ENCODE measurements at regions not wholly inside any gene's neighbourhood (a gene's known extent, or its start where the extent isn't known, plus 50 kb on each side); places are given as distances from the start of the nearest gene placed in this dataset.
"Not testable (repeated sequence)": the region's sequence is repeated elsewhere in the genome, so short reads cannot be mapped to it uniquely, and the experiment has no call there.

- DNase-seq (ENCODE audit: low read depth in 4 of 4, low spot score in 3 of 4) = no peak
Observed at GRCh38 chr6:21707524-21708319, 114.2 kb downstream of the SOX4 start.

DNA sequence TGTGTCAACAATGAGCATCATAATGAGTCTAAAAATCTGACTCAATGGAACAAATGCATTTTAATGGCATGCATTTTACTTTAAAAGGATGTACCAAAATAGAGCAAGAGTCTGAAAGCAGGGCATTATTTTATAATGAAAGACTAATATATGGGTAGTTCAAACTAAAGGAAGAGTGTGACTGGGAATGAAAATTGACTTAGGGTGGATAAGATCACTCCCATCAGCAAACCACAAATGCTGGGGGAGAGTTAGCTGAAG, 114.7 kb downstream of the SOX4 start:
- DNase-seq (ENCODE audit: low read depth in 4 of 4, low spot score in 3 of 4) = no peak

- DNase-seq (ENCODE audit: low read depth in 4 of 4, low spot score in 3 of 4) = no peak
Observed at GRCh38 chr6:21710216-21710615, 116.7 kb downstream of the SOX4 start.

- no peak for DNase-seq (ENCODE audit: low read depth in 4 of 4, low spot score in 3 of 4)
Observed at GRCh38 chr6:21710908-21711627, 117.5 kb downstream of the SOX4 start.

DNA sequence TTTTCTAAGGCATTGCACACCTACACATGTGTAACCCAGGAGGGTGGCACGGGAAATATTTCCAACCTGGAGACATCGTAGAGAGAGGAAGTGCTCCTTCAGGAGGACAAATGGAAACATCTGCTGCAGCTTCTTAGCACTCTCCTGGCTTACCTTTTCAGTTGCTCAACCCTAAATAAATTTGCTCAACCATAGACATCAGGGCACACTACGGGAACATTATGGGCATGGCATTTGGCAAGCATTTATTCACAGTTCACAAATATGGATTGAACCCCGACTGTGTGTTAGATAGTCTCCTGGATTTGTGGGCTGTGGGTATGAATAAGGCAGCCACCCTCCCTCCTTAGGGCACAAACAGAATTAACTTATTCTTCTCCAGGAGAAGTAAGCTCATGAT, 118.7 kb downstream of the SOX4 start:
- no peak for DNase-seq (ENCODE audit: low read depth in 4 of 4, low spot score in 3 of 4)

DNA sequence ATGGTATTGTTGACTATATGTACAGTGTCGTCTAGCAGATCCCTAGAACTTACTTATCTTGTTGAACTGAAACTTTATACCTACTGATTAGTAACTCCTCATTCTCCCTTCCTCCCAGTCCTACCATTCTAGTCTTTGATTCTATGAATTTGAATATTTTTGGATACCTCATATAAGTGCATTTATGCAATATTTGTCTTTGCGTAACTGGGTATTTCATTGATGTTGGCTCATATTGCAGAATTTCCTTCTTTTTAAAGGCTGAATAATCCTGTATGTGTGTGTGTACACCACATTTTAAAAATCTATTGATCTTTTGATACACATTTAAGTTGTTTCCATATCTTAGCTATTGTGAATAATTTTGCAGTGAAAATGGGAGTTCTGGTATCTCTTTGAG, 119.9 kb downstream of the SOX4 start:
- DNase-seq (ENCODE audit: low read depth in 4 of 4, low spot score in 3 of 4) = no peak

DNA sequence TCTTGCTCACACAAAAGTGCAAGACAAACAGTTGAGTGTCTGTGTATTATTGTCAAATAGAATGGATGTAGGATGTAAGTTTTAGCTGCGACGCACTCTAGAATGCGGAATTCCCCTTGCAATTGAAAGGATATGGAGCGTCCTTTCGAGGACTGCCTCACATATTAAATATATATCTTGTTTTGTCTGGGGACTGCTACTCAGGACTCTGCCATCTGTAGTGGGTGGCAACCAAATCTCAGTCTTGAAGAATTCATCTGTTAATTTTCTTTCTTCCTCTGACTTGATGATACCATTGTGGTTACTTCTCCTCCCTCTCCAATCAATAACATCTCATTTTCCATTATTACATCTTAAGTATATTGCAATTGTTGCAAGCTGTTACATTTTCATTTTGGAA, 121.6 kb downstream of the SOX4 start:
- DNase-seq (ENCODE audit: low read depth in 4 of 4, low spot score in 3 of 4) = no peak

DNA sequence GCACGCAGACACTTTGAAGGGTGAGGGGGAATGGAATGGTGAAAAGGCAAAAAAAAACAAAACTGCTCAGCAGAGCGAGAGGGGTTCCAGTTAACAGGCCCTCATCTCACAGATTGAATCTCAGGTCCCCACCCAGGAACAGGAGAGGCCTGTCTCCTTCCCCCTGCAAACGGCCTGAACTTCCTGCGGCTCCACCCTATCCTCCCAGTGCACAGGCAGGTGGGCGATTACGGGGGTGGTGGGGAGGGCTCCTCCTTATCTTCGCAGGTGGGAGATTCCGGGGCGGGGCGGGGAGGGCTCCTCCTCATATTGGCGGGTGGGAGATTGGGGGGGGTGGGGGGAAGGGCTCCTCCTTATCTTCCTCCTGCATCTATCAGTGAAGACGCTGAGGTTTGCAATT, 129.0 kb downstream of the SOX4 start:
- no peak for DNase-seq (ENCODE audit: low read depth in 4 of 4, low spot score in 3 of 4)

GRCh38 chr6:21726676-21727075, 133.1 kb downstream of the SOX4 start:
- DNase-seq (ENCODE audit: low read depth in 4 of 4, low spot score in 3 of 4) = no peak

GRCh38 chr6:21728141-21728540, 134.6 kb downstream of the SOX4 start:
- DNase-seq (ENCODE audit: low read depth in 4 of 4, low spot score in 3 of 4) = no peak

DNA sequence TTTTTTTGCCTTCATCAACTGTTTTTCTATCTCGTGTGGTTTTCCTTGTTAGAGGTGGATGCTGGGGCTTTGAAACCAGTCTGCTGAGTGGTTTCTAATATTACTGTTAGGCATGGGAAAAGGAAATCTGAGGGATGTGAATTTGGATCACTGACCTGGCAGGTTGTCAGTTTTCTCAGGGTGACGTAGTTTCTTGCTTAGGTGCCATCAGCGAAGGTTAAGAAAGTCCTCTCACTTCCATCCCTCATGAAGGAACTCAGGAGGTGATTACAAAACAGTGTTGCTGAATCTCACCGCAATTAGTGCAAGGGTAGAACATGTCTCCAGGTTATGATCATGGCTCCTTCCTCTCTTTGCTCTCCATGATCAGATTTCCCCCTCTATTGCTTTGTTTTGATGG, 135.9 kb downstream of the SOX4 start:
- DNase-seq (ENCODE audit: low read depth in 4 of 4, low spot score in 3 of 4) = no peak

- DNase-seq (ENCODE audit: low read depth in 4 of 4, low spot score in 3 of 4) = no peak
Observed at GRCh38 chr6:21730533-21730932, 137.0 kb downstream of the SOX4 start.

DNA sequence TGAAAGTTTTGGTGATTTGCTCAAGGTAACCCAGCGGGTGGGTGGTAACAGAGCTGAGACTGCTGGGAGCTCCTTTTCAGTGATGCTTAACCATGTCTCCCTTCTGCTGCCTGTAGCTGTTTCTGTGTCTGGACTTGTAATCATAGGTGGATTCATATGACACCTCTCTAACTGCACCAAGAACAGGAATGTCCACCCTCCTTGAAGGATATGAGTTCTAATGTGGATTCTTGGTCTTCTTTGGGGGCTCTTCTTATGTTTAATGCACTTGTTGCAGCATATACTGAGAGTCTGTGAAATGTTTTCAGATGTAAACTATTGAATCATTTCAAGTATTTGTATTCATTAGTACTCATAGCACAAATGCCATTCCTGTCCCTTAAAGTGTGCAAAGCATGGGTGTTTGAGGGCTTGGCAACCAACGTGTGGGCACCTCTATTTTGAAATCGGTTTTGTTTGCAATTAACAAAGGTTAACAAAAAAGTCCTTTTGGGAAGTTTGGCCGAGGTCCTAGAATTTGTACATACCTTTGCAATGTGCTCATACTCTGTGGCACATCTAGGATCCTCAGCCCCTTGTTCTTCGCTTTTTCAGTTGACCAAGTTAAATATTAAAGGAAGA, 138.0 kb downstream of the SOX4 start:
- no peak for DNase-seq (ENCODE audit: low read depth in 4 of 4, low spot score in 3 of 4)

DNA sequence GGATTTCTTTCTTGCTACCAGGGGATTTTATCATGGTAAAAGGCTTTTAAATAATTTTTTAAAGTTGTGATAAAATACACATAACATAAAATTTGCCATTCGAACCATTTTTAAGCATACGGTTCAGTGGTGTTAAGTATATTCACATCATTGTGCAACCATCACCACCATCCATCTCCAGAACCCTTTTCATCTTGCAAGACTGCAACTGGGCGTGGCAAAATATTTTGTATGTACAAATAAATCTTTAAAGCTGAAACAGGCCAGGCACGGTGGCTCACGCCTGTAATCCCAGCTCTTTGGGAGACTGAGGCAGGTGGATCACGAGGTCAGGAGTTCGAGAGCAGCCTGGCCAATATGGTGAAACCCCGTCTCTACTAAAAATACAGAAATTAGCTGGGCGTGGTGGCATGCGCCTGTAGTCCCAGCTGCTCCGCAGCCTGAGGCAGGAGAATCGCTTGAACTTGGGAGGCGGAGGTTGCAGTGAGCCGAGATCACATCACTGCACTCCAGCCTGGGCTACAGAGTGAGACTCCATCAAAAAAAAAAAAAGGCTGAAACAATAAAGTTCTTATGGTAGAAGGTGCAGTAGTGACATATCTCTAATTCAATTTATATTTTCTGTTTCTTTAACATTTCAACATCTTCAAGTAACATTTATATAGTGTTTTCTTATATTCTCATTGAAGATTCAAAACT, 138.6 kb downstream of the SOX4 start:
- not testable (repeated sequence) for DNase-seq (ENCODE audit: low read depth in 4 of 4, low spot score in 3 of 4)

GRCh38 chr6:21732731-21733130, 139.2 kb downstream of the SOX4 start:
- DNase-seq (ENCODE audit: low read depth in 4 of 4, low spot score in 3 of 4) = no peak

DNA sequence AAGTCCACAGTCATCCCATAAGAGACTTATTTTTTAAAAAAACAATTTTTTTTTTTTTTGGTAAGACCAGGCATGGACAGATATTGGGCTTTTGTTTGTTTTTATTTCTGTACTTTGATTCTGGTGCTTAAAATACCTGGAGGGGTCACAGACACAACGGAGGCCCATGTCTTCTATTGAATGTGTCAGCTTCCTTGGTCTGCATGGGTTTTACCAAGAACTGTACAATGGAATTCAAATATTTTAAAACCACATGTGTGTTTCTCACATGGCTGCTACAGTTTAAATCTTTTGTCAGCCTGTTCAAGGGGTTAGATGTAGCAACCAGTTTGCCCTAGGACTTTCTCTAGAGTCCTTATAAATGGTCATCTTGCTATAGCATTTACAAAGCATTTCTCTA, 139.8 kb downstream of the SOX4 start:
- no peak for DNase-seq (ENCODE audit: low read depth in 4 of 4, low spot score in 3 of 4)

GRCh38 chr6:21734204-21734603, 140.7 kb downstream of the SOX4 start:
- no peak for DNase-seq (ENCODE audit: low read depth in 4 of 4, low spot score in 3 of 4)

- DNase-seq (ENCODE audit: low read depth in 4 of 4, low spot score in 3 of 4) = no peak
Observed at GRCh38 chr6:21738180-21739094, 144.9 kb downstream of the SOX4 start.

GRCh38 chr6:21739241-21739640, 145.7 kb downstream of the SOX4 start:
- DNase-seq (ENCODE audit: low read depth in 4 of 4, low spot score in 3 of 4) = no peak

GRCh38 chr6:21739838-21740237, 146.3 kb downstream of the SOX4 start:
- DNase-seq (ENCODE audit: low read depth in 4 of 4, low spot score in 3 of 4) = no peak

Data from right renal pelvis (tissue), 4 donors.